DMS53 (cell line): ENCODE measurements at regions not wholly inside any gene's neighbourhood (a gene's known extent, or its start where the extent isn't known, plus 50 kb on each side); places are given as distances from the start of the nearest gene placed in this dataset.
A peak's percentile ranks its signal among the peaks of the same experiment; 100 is the strongest.

Source experiments
- DNase-seq: peaks from one replicate; lab custom pipeline; 2025; lab: John Stamatoyannopoulos, UW

DNA sequence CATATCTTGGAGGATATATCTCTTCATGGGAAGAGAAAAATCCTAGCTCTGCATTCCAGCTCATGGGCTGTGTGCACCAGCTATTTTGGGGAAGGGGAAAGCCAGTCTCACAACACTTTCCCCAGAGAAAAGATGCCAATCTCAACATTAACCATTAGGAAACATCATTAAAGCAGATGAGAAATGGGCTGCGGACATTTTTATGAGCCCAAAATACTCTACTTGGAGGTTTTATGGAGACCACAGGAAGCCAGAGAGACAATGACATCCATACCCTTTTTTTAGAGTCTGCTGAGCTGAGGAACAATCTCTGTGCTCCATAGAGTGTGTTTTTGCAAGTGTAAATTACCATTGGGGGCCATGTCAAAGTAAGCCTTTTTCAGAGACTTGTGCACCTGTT, 213.7 kb downstream of the TRIB2 start:
- no peak for DNase-seq

DNA sequence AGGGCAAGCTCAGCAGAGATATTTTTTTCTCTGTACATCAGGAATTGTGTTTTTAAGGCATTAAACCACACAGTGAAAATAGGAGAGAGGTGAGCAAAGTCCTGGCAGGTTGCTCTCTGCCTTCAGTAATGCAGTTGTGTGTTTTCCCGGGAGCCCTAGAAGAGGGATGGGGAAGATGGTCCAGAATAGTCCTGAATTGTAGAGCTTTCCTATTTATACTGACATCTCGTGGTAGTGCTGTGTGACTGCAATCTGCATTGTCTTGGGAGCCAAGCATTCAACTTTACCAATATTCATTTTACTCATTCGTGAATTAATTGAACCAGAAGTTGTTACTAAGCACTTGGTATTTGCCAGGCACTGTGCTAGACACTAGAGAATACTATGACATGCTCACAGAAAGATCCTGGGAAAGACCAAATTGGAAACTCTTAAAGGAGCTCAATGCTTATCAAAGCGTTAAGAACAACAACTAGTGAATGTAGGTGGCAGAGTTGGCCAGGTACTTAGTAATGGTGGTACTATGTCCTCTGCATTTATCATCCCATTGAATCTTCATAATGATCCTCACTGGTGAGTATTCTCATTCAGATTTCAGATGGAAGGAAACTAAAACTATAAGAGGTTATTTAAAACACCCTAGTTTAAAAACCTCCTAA, 214.6 kb downstream of the TRIB2 start:
- peak; percentile 60 for DNase-seq

DNA sequence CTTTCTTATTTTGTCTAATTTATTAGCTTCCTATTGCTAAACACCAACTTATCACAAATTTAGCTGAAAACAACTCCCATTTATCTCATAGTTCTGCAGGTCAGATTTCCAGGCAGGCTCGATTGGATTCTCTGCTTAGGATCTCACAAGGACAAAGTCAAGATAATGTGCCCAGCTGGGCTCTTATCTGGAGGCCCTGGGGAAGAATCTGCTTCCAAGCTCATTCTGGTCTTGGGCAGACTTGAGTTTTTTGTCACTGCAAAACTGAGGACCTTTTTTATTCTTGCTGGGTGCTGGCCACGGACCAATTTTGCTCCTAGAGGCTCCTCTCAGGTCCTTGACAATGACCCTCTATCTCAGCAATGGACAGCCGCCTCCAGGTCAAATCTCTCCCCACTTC, 215.5 kb downstream of the TRIB2 start:
- DNase-seq: no peak

DNA sequence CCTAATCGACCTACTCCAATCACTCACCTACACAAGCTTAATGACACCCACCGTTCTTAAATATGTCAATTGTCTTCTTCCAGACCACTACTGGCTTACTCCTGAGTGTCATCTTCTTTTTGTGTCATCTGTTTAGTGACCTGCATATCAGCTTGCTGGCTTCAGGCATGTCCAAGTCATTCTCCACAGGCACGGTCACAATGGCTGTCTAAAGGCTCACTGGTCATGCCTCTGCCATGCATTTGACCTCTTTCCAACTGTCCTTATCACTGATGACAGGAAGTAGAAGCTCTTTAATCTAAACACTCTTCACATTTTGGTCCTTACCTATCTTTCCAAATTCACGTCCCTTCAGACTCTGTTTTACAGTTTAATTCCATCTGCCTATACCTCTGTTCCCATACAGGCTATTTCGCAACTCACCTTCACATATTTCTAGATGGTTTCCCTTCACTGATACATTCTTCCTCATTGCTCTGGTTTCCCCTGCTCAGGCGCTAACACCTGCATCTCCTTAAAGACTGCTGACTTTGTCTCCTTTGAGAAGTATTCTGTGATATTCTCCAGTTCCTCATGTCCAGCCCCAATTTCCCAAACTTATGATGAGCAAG, 217.5 kb downstream of the TRIB2 start:
- no peak for DNase-seq

DNA sequence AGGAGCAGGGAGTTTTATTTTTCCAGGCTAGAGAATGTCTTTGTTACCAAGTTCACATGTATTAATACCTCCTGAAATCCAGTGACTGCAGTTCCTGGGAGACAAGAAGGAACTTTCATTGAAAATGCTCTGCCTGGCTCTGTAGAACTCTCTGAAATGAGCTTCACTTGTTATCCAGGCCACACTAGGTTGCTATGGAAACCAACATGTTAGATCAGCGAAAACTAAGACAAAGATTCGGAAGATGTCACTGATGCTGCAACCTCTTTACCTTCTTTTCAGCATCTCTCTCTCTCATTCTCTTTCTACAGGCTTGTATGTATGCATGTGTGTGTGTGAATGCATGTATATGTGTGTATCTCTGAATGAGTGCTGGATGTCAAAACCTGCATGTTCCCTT, 218.5 kb downstream of the TRIB2 start:
- DNase-seq: peak; percentile 4

DNA sequence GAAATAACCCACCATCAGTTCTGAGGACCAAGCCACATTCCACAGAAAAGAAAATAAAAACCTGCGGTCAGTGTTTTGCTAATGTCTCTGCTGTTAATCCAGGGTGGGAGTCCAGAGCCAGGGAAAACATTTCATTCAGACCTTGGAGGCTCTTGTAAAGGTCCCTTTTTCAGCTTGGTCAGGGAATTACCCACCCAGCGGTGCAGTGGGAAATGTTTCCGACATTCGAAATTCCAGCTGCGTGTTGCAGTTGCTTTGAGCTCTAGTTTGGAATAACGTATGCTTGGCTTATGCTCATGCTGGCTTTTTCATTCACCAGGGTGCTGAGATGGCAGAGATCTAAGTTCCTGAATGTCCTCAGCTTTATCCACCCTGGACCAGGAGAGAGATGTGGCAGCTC, 219.1 kb downstream of the TRIB2 start:
- DNase-seq: no peak

DNA sequence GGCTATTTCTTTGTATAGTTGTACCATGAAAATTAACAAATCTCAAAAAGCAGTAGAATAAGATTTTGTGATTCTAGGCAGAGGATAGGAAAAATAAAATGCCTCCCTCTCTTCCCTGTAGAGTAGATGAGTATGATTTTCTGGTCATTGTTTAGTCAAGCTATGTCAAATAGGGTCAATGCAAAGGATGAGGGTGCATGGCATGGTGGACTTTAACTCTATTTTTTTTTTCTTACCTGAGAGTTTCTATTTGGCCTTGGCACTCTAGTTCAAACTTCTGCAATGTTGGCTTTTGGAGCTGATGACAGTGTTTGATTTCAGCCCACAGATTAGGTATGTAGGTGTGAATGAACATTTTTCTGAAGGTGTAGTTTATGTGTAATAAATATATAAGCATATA, 224.5 kb downstream of the TRIB2 start:
- DNase-seq: no peak

DNA sequence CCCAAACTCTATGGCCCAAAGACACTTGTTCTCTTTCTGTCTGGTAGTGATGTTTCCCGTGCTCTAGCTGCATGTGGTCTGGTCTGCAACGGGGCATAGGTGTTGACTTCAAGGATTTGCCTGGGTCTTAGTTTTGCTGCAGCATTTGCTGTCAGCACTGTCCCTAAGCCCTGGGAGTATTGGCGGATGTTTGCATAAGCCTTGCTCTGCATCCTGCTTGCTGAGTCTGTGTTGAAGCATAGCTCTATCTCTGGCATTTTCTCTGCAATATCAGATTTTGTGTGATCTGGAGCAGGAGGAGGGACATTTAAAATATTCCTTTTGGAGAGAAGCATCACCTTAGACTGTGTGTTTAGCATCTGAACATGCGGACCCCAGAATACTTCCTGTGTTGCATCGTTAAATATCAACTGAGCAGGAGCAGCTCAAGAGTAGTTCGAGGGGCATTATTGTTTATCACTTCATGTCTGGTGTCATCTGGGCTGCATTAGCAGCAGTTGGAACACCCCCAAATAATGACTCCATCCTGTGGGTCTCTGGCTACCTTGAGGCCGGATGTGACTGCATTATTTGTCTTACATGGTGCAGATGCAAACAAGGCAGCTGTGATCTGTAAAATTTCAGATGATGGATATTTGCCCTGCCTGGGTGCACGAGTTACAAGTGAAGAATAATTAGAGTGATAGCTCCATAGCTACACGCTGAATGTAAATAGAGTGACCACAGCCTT, 231.7 kb downstream of the TRIB2 start:
- peak; percentile 48 for DNase-seq

DNA sequence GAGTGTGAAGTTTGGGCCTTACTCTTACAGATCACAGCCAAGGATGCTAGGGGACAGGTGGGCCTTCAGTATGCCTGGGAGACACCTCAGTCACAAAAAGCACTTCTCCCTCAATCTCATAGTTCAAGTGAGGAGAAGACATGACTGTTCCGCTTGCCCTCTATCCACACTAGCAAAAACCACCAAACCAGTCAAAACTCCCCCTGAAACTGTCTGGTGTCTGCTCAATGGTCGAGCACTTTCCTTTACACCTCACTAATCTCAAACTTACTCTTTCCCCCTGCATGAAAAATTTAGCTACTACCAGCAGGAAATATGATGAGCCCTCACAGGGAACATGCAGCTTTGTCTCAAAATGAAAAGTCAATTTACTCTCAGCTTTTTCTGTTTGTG, 232.2 kb downstream of the TRIB2 start:
- DNase-seq: no peak

DNA sequence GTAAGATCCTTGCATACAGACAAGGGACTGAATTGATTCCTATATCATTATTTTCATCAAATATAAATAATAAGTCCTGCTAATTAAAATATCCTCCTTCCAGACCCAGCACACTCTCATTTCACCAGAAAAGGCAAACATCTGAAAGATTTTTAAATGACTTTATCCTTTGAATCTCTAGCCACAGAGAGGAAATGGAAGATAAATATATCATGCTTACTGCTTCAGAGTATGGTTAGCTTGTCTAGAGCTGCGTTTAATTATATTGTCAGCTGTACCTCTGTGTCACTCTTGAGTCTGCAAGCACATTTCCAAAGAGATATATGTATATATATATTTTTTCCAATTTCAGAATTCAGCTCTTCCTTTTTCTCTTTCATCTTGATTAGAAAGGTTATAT, 232.7 kb downstream of the TRIB2 start:
- no peak for DNase-seq

DNA sequence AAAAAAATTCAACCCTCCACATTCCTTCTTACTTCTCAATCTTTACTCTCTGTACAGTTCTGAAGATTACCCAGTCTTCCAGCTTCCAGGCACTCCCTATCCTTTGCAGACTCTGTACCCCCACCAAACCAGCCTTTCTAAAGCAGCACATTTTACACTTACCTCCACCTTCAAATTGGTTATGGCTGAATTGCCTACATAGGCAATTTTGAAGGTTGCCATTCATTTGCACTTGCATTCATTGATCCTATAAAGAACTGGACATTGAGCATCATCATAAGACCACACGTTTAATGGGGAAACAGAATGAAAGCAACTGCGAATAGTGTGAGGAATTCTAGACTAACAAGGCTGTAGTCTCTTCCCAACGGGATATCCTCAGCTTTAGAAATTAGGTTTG, 233.4 kb downstream of the TRIB2 start:
- no peak for DNase-seq

DNA sequence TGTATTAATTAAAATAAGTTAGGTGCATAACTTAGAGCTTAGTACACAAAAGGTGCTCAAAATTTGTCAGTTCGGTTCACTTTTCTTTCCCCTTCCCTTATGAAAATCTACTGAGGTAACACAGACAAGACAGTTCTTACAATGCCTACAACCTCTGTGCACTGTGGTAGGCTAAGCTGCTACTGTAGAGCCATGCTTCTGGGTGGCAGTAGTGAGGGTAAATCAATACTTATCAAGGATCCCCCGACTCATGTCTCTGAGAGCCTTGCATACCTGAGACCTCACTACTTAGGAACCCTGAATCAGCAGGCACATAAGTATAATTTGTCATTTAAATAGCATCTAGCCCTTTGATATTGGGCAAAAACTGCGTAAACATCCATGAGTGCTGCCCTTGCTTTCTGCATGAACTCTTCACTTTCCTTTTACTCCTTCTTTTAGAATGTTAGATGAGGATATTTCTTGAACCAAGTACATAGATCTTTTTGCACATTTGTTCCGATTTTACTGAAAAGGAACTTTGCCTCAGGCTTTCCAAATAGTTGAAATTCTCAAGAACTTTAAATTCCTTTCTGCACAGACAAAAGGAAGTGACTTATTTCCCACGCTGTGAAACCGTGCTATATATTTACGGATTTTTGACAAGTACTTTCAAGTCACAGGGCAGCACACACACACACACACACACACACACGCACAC, 234.4 kb downstream of the TRIB2 start:
- no peak for DNase-seq

DNA sequence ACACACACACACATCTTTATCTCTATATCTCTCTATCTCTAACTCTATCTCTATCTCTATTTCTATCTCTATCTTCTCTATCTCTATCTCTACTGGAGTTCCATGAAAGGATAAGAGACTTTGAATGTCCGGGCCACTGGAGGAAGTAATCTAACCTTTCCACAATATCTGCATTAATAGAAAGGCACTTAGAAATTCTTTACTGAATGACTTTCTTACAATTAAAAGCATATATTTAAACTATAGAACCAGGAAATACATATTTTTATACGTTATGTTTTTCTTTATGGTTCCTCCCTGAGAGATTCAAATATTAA, 234.9 kb downstream of the TRIB2 start:
- no peak for DNase-seq

DNA sequence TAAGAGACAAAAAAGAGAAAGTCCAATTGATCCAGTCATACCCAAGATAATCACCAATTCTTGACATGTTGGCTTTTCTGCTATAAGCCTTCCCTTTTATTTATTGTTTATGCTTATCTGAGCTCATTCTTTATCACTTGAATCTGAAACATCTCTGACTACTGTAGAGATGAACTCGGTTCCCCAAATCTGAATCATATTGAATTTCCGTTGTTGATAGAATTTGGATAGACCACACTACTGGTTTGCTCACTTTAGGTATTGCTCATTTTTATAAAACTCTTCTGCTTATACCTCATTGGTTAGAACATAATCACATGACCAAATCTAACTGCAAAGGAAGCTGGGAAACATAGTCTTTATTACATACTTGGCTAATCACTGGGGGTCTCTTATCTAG, 236.9 kb downstream of the TRIB2 start:
- DNase-seq: no peak

DNA sequence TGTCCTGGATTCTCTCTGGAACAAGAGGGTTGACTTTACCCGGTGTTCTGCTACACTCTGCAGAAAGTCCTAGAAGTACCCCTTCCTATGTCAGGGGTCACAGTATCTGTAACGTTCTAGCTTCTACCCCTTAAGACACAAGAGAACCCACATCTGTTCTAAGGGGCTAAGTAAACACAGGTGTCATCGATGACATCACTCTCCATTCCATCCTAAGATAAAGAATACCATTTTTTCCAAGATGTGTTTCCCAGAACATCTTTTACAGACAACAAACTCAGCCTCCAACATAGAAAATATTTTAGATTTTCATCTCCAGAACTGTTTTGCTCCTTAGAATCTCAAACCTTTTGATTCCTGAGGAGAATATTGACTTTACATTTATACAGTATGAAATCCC, 239.1 kb downstream of the TRIB2 start:
- no peak for DNase-seq

DNA sequence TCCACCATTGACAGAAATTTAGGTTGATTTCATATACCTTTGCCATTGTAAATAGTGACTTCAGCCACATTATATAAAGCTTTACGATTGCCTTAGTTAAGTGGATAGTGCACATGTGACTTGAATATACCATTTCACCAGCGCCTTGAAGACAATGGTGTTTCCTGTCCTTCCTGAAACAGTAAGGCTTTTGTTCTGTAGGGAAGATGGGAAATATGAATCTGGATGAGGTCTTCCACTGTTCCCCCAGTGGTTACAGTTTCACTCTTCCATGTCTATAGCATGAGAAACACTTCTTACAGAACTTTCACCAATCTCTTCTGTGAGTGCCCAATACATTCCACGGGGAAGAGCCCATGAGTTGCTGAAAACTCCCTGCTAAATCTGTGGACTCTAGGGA, 240.5 kb downstream of the TRIB2 start:
- DNase-seq: no peak

DNA sequence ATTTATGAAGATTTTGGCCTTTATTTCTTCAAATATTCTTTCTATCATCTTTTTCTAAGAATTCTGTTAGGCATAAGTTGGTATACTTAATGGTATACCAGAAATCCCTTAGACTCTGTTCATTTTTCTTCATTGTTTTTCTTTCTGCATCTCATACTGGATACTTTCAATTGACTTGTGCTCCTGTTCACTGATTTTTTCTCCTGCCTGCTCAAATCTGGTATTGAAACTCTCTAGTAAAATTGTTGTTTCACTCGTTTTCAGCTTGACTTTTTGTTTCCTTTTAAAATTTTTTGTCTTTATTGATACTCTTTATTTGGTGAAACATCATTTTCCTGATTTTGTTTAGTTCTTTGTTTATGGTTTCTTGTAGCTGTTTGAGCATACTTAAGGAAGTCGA, 243.2 kb downstream of the TRIB2 start:
- no peak for DNase-seq

DNA sequence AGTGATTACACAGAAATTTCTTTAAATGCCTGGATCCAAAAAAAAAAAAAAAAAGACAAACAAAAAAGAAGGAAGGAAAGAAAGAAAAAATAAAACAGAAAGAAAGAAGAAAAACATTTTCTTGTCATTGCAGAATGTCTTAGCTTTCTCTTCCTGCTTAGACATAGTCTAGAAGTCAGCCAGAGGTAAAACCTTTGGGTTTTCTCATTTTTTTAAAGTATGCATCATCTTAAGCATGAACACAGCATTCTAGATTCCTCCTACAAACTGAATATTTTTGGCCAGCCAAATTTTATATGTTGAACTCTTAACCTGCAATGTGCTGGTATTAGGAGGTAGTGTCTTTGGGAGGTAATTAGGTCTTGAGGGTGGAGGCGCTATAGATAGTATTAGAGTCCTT, 243.9 kb downstream of the TRIB2 start:
- no peak for DNase-seq

DNA sequence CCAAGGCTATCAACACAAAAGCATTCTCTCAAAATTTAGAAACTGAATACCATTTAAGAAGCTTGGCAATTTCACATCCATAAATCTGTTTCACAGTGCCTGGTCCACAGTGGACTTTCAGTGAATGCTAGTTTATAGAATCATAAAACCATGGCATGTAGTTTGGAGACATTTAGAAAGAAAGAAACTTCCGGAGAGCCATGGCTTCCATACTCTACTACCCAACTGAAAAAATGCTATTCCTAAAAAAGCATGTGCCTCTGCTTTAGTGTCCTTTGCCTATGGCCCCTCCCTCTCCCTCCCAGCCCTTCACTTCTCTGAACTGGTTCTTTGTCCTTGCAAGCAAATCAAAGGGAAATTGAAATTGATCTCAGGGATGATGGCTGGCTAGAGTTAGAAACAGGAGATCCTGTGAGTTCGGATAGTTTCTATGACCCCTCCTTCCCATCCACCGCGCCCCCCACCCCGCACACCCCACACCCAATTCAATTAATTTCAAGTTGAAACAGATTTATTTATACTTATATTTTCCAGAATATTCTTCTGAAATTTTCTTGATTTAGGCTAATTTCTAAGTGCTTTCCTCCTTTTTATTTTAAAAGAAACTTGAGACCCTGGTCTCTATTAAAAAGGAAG, 248.3 kb downstream of the TRIB2 start:
- DNase-seq: peak; percentile 33

DNA sequence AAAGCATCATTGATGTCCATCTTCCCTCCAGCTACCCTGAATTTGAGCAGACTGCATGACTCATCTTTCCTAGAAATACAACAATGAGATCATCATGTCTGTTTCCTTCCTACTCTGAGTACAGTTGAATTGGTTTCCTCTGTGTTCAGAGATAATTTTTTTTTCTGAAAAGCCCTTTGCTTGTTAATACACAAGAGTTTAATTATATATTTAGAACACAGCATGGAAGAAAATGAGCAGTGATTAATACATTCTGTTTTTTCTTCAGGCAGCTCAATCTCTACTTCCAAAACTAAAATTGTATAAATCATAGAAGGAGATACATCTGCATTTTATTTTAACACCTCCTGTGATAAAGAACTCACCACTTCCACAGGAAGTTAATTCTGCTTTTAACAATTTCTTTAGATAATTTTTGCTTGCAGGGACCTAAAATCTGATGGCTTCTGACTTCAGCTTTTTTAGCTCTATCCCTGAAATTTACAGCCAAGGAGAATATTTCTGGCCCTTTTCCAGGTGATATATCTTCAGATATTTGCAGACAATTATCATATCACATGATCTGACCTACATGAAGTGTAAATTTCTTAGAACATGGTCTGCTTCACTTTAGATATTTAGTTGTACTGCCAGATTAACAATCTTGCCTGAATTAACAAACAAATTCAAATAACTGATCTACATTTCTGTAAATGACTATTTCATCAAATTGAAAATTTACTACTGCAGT, 249.0 kb downstream of the TRIB2 start:
- peak; percentile 76 for DNase-seq

DNA sequence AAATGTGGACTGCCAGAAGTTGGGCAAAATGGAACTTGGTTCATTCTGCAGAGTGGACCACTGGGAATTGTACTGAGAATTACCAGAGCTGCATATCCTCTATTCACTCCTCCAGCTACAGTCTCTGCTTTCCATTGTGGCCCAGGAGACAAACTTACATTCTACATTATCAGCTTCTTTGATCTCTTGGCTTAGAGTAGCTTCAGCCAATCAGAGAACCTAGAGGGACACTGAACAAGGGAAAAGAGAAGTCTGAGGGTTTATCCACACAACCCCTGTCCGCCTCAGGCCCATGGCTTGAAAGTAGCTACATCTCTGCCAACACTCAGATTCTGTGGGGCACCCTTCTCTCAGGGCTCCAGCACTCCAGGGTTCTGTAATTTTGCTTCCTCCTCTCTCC, 251.1 kb downstream of the TRIB2 start:
- DNase-seq: no peak

DNA sequence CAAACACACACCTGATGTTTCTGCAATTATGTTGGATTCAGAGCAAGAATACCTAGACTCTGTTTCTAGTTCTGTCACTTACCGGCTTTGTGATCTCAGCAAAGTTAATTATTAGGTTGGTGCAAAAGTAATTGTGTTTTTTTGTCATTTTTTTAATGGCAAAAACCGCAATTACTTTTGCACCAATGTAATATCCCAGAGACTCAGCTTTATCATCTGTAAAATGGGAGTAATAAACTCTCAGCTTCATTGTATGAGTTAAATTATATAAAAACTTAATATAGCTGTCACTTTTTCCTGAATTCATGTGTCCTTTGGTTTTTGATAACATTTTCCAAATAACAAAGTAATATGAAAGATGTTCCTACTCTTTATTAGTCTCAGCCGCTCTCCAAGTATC, 251.7 kb downstream of the TRIB2 start:
- no peak for DNase-seq
